Activated CD8-positive, alpha-beta memory T cell treated with anti-CD3 and anti-CD28 coated beads, Interleukin-2, amount 50 U/mL, for 24 hours (primary cell): ENCODE measurements at regions not wholly inside any gene's neighbourhood (a gene's known extent, or its start where the extent isn't known, plus 50 kb on each side); places are given as distances from the start of the nearest gene placed in this dataset.

Source experiments
- DNase-seq: peaks from one replicate; pipeline ENCODE4 v3.0.0-alpha.2; 2020; ENCODE audit errors: extremely low read depth

DNA sequence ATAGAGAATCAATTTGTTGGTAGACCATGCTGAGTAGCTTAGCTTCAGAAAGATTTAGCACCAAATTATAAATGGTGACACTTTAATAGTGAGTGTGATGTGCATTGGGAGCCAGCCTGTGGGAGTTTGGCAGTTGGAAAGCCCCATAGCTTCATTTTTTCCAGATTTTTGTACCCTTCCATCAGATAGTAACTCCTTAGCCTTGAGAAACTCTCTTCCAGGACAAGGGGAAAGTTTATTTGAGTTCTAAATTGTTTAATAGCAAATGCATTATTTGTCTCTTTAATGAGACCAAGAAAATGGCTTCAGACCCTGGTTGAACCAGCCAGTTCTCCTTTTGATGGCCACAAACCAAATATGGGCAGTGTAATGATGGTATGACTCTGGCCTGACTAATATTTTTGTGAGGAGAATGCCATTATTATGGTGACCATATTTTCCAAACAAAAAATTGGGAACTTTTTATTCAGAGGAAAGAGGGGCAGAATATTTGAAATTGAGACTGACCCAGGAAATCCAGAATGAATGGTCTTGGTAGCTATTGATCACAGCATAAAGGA, 49.8 kb downstream of the PLCE1 start:
- DNase-seq: no peak

DNA sequence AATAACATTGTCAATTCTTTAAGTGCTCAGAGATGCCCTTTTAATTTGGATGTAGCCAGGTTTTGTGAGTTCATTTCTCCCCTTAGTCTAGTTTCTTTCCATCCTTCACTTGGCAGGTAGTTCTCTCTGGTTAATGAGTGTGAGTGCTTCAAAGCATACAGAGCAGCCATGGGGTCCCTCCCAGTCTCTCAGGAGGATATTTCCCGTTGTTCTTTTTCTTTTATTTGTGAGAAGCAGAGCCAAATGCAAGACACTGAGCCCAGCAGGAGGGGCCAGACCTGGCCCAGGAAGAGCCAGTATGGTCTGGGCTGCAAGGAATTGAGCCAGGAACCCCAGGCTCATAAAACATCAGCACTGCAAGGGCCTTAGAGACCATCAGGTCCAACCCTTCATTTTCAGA, 52.4 kb downstream of the PLCE1 start:
- no peak for DNase-seq

DNA sequence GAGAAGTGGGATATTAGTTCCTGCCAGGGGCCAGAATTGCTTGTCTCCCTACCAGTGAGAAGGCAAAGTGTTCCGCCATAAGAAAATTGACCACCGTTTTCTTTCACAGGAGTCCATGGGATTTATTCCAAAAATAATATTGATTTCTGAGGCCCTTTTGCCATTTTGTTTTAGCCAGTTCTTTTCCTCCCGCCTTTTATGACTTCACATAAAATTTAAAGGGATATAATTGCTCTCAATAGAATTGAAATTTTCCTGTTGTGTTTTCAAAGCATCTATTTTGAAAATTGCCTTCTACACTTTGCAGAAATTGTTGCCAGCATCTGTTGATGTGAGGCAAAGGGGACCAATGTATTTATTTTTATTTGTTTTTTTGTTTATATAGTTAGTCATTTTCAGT, 53.6 kb downstream of the PLCE1 start:
- no peak for DNase-seq

DNA sequence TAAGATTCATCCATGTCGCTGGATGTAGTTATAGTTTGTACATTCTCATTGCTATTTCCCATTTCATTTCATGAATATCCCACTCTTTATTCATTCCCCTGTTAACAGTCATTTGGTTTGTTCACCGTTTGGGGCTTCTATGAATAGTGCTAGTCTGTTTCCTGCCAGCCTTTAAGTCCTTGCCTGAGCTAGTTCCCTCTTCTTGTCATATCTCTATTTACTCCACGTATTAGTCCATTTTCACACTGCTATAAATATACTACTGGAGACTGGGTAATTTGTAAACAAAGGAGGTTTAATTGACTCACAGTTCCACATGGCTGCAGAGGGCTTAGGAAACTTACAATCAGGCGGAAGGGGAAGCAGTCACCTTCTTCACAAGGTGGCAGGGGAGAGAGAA, 56.2 kb downstream of the PLCE1 start:
- DNase-seq: no peak

DNA sequence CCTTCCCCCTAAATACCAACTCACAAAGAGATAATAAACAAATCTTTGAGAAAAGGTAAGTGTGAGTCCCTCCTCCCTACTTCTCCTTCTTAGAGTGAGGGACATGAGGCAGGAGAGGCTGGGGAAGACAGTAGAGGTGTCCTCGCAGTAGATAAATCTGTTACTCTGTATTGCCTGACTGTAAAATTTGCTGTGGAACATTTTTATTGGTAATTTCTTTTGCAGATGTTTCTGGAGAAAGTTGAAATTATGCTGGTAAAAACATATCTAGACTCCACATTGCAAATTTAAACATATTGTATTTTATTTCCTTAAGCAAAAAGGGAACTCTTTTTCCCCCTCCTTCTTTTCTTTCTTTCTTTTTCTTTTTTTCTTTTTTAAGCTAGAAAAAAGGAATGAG, 58.5 kb downstream of the PLCE1 start:
- DNase-seq: no peak

DNA sequence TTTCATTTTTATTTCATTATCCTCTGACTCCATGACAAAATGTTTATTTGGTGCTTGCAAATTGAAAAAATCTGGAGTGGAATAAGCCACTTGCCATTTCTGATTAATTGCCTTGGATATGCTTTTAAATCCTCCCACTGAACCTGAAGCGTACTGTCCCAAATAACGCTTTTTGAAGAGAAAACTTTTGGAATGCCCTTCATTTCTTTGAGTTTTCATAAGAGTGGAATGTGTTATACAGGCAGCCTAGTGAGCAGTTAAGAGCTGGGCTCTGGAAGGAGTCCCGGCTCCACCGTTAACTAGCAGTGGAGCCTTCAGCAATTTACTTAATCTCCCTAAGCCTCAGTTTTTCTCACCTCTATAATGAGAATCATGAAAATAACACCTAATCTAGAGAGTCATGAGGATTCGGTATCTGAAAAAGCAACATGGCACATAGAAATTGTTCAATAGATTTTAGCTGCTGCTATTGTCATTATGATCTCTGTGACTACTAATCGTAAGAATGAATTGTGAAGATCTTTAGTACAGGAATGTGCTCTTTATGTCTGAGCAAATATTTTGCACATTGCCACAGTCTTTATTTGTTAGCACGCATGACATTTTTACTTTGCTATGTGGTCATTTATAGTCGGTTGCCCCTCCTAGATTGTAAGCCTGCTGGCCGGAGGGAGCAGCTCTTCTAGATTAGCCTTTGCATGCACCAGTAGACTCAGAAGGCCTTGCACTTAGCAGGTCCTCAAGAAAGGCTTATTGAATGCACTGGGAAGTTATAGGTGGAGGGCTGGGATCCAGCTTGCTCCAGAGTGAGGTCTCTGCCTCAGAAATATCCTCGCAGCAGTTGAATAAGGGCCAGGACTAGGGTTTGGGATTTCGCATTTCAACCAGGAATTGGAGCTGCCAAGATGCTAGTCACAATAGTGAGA, 59.4 kb downstream of the PLCE1 start:
- no peak for DNase-seq

DNA sequence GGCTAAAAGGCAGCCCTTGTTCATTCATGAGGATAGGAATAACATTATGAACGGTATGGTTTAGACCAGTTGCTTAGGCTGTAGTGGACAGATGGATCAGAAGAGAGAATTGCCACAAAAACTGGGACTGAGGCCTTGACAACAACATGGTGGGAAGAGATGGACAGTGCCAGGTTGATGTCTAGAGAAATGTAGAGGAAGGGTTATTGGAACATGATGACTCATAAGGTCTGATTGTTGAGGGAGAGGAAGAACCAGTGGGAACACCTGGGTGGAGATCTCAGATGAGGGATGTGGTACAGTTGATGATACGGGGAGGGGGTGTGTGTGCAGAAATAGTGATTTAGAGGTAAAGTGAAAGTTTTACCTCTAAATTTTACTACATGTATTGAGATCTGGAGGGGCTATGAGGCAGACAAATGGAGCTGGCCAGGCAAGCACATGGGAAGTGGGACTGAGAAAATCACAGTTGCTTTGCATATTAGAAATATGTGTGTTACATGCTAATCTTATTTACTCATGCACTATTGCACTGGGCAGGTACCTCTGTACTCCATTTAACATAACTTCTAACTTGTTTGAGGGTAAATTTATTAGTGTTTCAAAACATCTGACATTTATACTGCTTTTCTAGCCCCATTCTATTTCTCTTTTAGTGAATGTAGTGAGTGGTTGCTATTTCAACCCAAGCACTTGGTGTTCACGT, 65.6 kb downstream of the PLCE1 start:
- no peak for DNase-seq

DNA sequence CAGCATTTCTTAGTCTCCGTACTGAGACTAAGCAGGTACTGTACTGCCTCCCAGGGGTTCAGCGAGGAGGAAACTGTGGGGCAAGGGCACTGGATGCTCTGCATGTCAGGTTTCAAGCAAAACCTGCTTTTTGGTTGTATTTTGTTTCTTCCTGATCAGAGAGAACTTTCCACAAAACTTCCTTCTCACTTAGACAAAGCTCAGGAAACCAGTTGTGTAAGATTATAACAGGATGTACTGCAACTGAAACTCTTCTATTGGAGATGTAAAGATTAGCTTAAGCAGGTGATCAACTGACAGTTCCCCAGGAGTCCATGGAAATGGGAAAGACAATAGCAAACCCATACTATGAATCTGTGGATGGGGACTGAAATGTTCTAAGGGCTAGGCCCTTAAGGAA, 67.3 kb downstream of the PLCE1 start:
- no peak for DNase-seq

DNA sequence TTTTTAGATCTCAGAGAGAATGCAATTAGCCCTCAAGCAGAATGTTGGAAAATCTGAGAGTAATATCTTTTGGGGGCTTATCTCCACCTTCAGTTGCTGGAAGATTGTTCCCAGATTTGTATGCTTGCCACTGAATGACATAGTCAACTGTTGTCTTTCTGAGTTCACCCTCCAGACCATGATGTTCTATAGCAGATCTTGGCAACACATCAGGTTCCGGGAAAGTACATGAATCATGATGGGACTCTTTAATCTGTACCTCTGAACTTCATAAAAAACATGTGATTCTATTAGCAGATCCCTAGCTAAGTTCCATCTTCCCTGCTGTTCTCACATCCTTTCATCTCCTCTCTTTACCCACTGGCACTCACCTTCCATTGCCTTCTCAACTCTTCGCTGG, 68.9 kb downstream of the PLCE1 start:
- no peak for DNase-seq

DNA sequence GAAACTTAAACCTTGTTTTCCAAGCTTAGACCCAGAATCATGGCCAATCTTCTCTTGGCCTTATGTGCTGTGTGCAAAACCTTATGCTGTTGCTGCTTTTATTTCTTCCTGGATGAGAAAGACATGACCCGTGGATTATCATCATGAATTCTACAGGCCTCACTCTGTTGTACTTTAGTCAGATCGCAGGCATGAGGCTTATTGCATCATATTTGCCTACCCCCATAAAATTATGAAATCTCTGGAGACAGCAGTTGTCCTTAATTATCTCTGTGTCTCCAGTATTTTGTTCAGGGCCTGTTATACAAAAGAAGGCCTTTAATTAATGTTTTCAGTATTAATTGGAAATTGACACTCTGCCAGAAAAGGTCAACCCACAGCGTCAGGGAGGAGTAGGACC, 71.6 kb downstream of the PLCE1 start:
- no peak for DNase-seq

DNA sequence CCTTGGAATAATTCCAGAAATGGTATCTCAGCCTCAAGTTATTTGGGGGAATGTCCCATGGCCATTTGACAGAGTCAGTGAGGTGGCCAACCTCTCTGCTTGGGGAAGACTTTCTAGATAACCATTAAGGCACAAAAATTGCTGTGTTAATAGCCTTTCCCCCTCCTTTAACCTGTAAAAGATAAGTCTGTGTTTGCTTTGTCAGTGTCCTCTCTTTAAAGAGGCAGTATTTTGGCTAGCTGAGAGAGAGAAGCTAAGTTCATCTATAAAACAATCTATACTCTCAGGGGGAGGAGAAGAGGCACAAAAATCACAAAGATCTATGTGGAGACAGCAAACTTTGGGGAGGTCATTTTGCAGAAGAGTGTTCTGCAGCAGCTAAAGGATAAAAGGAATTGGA, 72.1 kb downstream of the PLCE1 start:
- no peak for DNase-seq

DNA sequence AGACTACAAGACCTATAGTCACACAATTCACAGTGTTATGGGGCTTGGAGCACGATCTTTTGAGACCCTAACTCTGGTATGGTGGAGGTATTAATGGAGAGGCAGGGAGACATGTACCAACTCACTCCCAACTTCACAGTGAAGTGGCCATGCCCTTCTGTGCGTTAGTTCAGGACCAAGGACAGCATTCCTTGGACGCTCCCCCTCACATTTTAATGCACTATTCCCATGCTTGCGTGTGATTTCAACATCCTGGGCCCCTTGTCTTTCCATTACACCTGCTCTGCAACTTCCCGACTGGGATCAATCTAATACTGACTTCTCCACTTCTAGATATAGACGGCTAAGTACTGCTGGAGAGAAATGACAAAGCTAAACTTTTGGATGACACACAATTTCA, 72.7 kb downstream of the PLCE1 start:
- no peak for DNase-seq

DNA sequence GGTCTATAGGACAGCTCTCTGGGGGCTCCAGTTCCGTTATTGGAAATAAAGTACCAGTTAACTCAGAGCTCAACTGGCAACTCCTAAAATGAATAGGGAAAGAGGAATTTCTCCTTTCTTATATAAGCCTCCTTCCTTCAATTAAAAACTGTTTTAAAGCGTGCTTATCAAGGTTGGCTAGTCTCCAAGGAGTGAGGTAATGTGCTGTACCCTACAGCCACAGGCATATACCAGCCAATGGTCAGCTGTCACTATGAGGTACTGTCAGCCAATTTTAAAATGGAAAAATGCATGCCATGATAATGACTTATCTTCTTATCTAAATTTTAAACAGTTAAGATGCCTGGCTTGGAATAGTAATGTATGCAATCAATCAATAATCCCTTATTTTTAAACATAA, 76.2 kb downstream of the PLCE1 start:
- DNase-seq: no peak

DNA sequence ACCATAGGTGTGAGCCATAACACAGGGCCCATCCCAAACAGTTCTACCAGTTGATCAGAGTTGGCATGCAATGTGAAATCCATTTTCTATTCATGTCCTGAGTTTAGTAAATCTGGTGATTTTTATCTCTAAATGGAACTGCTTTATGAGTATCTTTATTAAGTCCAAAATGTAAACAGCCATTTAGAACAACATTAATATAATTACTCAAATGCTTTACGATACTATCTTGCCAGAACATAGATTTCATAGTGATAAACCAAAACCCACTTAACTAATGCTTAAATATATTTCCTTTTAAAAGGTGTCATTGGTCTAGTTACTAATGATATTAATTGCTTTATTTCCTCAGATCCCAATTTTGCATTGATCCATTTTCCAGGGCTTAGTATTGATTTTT, 80.7 kb downstream of the PLCE1 start:
- DNase-seq: no peak

DNA sequence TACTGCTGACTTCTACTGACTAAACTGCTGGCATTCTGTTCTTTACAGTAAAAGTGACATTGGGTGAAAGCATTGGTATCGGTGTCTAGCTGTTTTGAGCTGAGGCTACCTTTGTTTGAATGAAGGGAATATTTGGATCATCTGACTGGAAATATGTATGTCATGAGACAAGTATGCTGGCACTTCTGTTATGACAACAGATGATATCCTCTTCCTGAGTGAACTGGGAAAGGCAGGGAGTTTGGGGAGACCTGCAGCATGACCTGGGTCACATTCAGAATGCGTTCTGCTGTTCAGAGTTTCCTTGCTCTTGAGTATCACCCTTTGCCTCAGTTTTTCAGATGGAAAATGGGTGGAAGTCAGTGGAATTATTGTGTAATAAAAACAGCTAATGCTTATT, 81.8 kb downstream of the PLCE1 start:
- DNase-seq: no peak

DNA sequence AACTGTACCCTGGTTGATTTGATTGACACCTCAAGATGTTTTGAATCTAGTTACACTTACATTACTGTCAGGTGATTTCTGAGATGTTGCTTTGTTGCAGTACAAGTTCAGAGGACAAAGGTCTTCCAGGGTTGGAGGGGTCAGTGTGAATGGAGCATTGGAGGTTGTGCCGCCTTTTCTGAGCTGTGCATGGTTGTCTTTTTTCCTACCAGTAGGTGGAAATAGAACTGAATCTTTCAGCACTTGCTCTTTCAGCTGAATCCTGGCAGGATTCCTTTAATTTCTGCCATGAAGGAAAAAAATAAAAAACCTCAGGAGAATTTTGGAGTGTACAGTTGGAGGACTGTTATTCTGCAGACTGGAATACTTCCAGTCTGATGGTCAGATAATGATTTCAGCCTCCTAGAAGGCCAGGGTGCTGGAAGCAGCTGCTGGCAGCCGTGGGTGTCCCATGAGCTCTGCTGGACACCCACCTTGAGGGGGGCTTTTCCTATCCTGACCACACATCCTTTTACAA, 82.7 kb downstream of the PLCE1 start:
- DNase-seq: no peak

DNA sequence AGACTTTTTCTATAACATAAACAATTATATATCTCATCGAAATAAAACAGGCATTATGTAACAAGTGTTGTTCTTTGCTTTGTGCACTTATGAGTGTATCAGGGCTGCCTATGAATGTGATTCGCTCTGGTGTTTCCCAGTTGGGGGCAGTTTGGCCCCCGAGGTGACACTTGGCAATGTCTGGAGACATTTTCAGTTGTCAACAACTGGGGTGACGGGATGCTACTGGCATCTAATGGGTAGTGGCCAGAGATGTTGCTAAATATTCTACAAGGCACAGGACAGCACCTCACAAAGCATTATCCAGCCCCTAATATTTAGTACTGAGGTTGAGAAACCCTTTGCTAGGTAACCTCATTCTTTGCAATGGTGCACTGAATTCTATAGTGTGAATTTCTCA, 83.3 kb downstream of the PLCE1 start:
- no peak for DNase-seq

DNA sequence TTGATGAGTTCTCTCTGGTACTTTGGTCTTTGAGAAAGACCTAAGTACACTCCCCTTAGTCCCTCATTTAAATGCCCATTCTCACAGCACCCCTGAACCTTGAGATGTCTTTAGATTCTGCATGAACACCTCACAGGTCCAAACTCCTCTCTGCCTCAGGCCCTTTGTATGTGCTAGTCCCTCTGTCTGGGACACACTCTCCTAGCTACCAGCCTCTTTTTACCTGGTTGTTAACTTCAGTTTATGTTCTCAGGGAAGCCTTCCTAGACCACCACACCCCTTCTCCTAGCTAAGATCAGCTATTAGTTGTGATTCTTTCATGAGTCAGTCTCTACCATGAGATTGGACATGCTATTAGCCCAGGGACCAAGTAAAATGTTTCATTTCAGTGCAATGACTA, 86.4 kb downstream of the PLCE1 start:
- no peak for DNase-seq

DNA sequence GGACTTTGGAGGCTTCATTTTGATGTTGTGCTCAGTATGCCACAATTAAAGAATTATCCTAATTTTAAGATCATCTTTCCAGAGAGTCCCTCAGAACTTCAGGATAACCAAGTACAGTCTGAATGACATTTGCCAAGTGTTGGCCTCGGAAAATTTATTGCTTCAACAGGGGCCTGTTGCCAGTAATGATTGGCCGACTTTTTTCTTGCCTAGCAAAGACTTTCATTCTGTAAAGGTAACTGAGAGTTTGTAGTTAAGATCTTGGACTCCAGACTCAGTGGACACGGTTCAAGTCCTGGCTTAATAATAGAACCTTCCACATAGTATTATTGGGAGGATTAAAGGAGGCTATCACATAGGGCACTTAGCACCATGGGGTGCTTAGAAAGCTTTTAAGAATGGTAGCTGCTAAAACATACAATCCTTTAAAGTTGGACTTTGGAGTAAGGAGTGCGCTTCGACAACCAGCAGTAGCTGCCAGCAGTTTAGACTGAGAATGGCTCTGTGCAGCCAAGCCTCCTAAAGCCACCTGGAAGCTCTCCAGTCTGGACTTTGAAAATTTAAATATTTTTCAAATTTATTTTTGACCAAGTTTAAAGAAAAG, 90.0 kb downstream of the PLCE1 start:
- no peak for DNase-seq

DNA sequence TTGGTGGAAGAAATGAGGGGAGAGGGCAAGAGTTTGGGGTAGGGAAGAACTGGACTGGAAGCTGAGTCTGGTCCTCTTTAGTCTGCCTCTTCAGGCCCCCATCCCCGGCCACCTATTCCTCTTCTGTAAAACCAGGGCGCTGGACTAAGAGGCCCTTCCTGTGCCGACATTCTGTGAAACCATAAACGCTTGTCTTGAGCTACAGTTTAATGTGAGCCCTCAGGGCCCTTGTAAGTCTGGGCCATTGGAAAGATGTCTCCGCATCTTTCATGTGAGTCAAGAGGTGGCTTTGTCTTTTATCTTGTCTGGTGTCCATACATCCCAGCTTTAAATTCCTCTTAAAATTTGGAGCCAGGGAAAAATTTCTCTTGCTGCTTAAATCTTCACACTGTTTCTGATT, 90.6 kb downstream of the PLCE1 start:
- no peak for DNase-seq

DNA sequence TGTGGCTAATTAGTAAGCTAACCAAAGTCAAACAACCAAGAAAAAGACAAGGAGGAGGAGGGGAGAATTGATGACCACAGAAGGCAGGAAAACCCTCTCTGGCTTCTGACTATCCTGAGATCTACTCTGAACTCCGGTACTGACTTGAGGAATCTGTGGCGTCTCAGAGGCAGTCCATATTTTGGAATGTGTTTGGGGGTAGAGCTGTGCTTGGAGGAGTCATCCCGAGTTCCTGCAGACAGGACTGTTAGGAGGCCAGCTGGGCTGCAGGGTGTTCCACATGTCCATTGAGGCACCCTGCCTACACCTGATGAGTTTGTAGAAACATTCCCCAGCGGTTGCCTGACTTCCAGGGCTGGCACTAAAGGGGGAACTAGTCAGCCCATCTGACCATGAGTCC, 91.6 kb downstream of the PLCE1 start:
- no peak for DNase-seq

DNA sequence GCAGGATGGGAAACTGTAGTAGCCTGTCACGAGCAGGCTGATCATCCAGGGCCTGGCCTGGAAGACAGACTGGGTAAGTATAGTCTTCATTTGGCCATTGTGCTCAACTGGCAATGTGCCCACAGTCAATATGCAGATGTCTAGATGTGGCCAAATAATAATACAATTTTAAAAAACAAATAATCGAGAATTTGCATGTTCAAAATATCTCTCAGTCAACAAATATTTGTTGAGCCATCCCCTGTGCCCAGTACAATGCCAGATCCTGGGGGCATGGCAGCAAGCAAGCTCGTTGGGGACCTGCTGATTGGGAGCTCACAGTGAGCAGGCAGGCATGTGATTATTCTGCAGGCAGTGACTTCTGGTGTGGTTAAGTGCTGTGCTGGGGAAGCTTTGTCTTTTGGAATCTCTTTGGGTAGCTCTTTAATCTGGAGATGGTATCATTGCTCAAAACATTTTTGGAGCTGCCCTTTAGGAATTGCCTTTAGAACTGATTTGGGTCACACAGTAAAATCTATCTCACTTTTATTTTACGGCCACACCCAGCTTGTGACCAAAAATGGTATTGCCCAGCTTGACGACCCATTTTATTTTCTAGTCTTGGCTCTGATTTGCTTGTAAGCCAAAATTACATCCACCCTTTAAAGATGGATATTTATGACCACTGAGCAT, 92.2 kb downstream of the PLCE1 start:
- DNase-seq: no peak
